HCT116 (cell line): ENCODE measurements at regions not wholly inside any gene's neighbourhood (a gene's known extent, or its start where the extent isn't known, plus 50 kb on each side); places are given as distances from the start of the nearest gene placed in this dataset.

ENCODE experiments used
- ATAC-seq: fragments of 200-7000 bp; cut with Tn5 transposase; 2 replicates; pipeline ENCODE4 v1.9.1; 2020; ENCODE audit warnings: mild to moderate bottlenecking, moderate library complexity
- BruUV-seq: library from RNA; stranded (reverse); fragments of 400-500 nt; replicated peaks from 2 replicates; lab custom pipeline; 2021; lab: Mats Ljungman, UMichigan
- CTCF ChIA-PET: fragments of 300-600 bp; sonication (Branson Sonifier 250); formaldehyde crosslinking; loops from one replicate; lab custom pipeline; 2021; ENCODE audit warnings: antibody characterized with exemption; lab: Charles Lee
- POLR2A ChIA-PET: fragments of 300-600, 350-600 bp; sonication (Branson Sonifier 250); formaldehyde crosslinking; loops from one replicate; lab custom pipeline; 2021; ENCODE audit warnings: antibody characterized with exemption; lab: Charles Lee
- RAD21 ChIA-PET, 2 experiments: fragments of 300-600 bp; sonication (Branson Sonifier 250); formaldehyde crosslinking; loops; one replicate each; lab custom pipeline; 2023; ENCODE audit warnings: low total read pairs in 2 of 2; ENCODE audit not compliant: uncharacterized antibody in 2 of 2, unreplicated experiment in 2 of 2, low non-redundant PET in 1 of 2; lab: Charles Lee
- DNase-seq: peaks from one replicate; pipeline ENCODE4 v3.0.0-alpha.2; 2010; ENCODE audit warnings: low read depth, low spot score
- H2AFZ ChIP-seq: fragments of 200-600 bp; shearing (Covaris generic), sonication (generic); 2 replicates; pipeline ENCODE4 v1.6.1; 2017; ENCODE audit warnings: low read depth, mixed run types, mixed read lengths, antibody characterized with exemption, low read length; ENCODE audit not compliant: poor library complexity, severe bottlenecking
- H3K27ac ChIP-seq: 2 replicates; pipeline ENCODE4 v1.5.1; 2012; ENCODE audit warnings: low read depth, low read length
- H3K27me3 ChIP-seq: fragments of 200-600 bp; sonication (generic); 2 replicates; pipeline ENCODE4 v1.6.1; 2016; ENCODE audit warnings: mixed run types, low read length, mixed read lengths; ENCODE audit not compliant: insufficient read depth
- H3K36me3 ChIP-seq, 2 experiments: fragments of 200-500 bp in 1 of 2; fragments of 200-600 bp in 1 of 2; sonication (Bioruptor generic) in 1 of 2; sonication (generic) in 1 of 2; 2 replicates each; pipeline versions ENCODE4 v1.5.1 to v1.6.1; 2014 to 2016; ENCODE audit warnings: low read length in 2 of 2, inconsistent platforms in 1 of 2, mixed read lengths in 1 of 2, mixed run types in 1 of 2; ENCODE audit not compliant: insufficient read depth in 2 of 2, control insufficient read depth in 1 of 2
- H3K4me1 ChIP-seq, 2 experiments: fragments of 200-600 bp in 1 of 2; sonication (generic) in 1 of 2; 2 replicates each; pipeline versions ENCODE4 v1.5.1 to v1.6.1; 2012 to 2017; ENCODE audit warnings: low read length in 2 of 2, inconsistent platforms in 1 of 2, mild to moderate bottlenecking in 1 of 2, mixed read lengths in 1 of 2, mixed run types in 1 of 2, moderate library complexity in 1 of 2; ENCODE audit not compliant: insufficient read depth in 2 of 2, control insufficient read depth in 1 of 2
- H3K4me2 ChIP-seq: fragments of 200-600 bp; sonication (generic); 2 replicates; pipeline ENCODE4 v1.6.1; 2017; ENCODE audit warnings: mixed run types, low read length, mixed read lengths
- H3K4me3 ChIP-seq, 2 experiments: fragments of 200-600 bp in 1 of 2; sonication (generic) in 1 of 2; replicated peaks in 1 of 2; 2 replicates each; pipeline ENCODE4 v1.5.1; 2011 to 2016; ENCODE audit warnings: low read length in 2 of 2, control low read depth in 1 of 2, low read depth in 1 of 2, mild to moderate bottlenecking in 1 of 2, mixed read lengths in 1 of 2, mixed run types in 1 of 2
- H3K79me2 ChIP-seq: fragments of 200-600 bp; sonication (generic); 2 replicates; pipeline ENCODE4 v1.6.1; 2017; ENCODE audit warnings: mild to moderate bottlenecking, mixed run types, low read length, moderate library complexity, mixed read lengths; ENCODE audit not compliant: insufficient read depth
- H3K9ac ChIP-seq: fragments of 200-600 bp; sonication (generic); 2 replicates; pipeline ENCODE4 v1.6.1; 2016; ENCODE audit warnings: low read length, mixed read lengths
- H3K9me2 ChIP-seq: fragments of 200-600 bp; sonication (generic), shearing (Covaris generic); 2 replicates; pipeline ENCODE4 v1.6.1; 2017; ENCODE audit warnings: mixed run types, mild to moderate bottlenecking, moderate library complexity; ENCODE audit not compliant: insufficient read depth
- H3K9me3 ChIP-seq, 2 experiments: fragments of 200-500 bp in 1 of 2; fragments of 200-600 bp in 1 of 2; sonication (Bioruptor generic) in 1 of 2; sonication (generic) in 1 of 2; 2 replicates each; pipeline ENCODE4 v1.6.1; 2014 to 2017; ENCODE audit warnings: low read length in 2 of 2, mixed read lengths in 2 of 2, inconsistent platforms in 1 of 2, low read depth in 1 of 2, mild to moderate bottlenecking in 1 of 2, mixed run types in 1 of 2, moderate library complexity in 1 of 2; ENCODE audit not compliant: control insufficient read depth in 1 of 2, insufficient read depth in 1 of 2
- H4K20me1 ChIP-seq: fragments of 200-600 bp; sonication (generic), shearing (Covaris generic); 2 replicates; pipeline ENCODE4 v1.6.1; 2017; ENCODE audit warnings: mixed run types, mild to moderate bottlenecking, moderate library complexity; ENCODE audit not compliant: insufficient read depth
- EGR1 ChIP-seq: IDR thresholded peaks from 2 replicates; pipeline ENCODE4 v1.6.1; 2012; ENCODE audit warnings: low read depth
- EZH2 ChIP-seq: fragments of 200-600 bp; sonication (generic); IDR thresholded peaks from 2 replicates; pipeline ENCODE4 v1.6.1; 2017; ENCODE audit warnings: antibody characterized with exemption, mixed run types
- RAD21 ChIP-seq: IDR thresholded peaks from 2 replicates; pipeline ENCODE4 v1.6.1; 2012; ENCODE audit warnings: low read depth, mild to moderate bottlenecking
- SIN3A ChIP-seq: IDR thresholded peaks from 2 replicates; pipeline ENCODE4 v1.6.1; 2012; ENCODE audit warnings: low read depth
- SRF ChIP-seq: IDR thresholded peaks from 2 replicates; pipeline ENCODE4 v1.6.1; 2012; ENCODE audit warnings: low read depth
- TCF7L2 ChIP-seq: IDR thresholded peaks from 2 replicates; pipeline ENCODE4 v1.7.0; 2011; ENCODE audit warnings: borderline replicate concordance, inconsistent platforms; ENCODE audit not compliant: insufficient read depth, insufficient read length; ENCODE audit errors: extremely low read depth
- YY1 ChIP-seq: IDR thresholded peaks from 2 replicates; pipeline ENCODE4 v1.6.1; 2011; ENCODE audit warnings: low read length, low read depth, moderate library complexity, mild to moderate bottlenecking; ENCODE audit not compliant: insufficient replicate concordance; ENCODE audit errors: extremely low read depth
- ZFX ChIP-seq: fragments of 450-650 bp; IDR thresholded peaks from 2 replicates; pipeline ENCODE4 v1.6.1; 2017
- ZNF274 ChIP-seq: fragments of 200-500 bp; sonication (Bioruptor generic); IDR thresholded peaks from 2 replicates; pipeline ENCODE4 v1.6.1; 2014; ENCODE audit warnings: mild to moderate bottlenecking, low read depth, low read length, inconsistent platforms
- intact Hi-C: fragments of 100-400 bp; cut with micrococcal nuclease; formaldehyde crosslinking; loops from 2 replicates; pipeline ENCODE4 v1.10.0; 2022
- TF ChIP-seq, protein P1 (sequence below), 3 experiments: fragments of 200-600 bp in 1 of 3; sonication (generic) in 1 of 3; IDR thresholded peaks in 2 of 3; conservative IDR thresholded peaks in 1 of 3; 2 replicates each; pipeline ENCODE4 v1.5.1; 2012 to 2017; ENCODE audit warnings: low read depth in 2 of 3, low read length in 2 of 3, antibody characterized with exemption in 1 of 3, borderline replicate concordance in 1 of 3, control low read depth in 1 of 3, mild to moderate bottlenecking in 1 of 3, mixed read lengths in 1 of 3, mixed run types in 1 of 3, moderate library complexity in 1 of 3; ENCODE audit not compliant: insufficient read depth in 1 of 3
- TF ChIP-seq, protein P2 (sequence below): IDR thresholded peaks from 2 replicates; pipeline ENCODE4 v1.6.1; 2012

DNA sequence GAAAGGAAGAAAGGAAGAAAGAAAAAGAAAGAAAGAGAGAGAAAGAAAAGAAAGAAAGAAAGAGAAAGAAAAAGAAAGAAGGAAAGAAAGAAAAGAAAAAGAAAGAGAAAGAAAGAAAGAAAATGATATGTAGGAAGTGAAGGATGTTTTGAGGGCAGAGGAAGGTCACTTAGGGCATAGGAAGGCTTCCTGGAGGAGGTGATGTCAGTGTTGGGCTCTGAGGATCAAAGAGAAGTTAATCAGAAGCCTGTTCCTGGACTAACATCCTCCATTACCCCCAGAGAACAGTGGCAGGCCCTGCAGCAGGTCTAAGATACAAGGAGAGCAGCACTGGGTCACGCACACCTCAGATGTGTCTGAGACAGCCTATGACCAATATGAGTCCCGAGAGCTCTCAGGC, 54.7 kb upstream of the CALN1 start:
- POLR2A ChIA-PET: interaction anchor here (0.6 kb wide), 1 partner anchor 17 kb away, joined by 3 read pairs; no protein-coding TSS in a partner anchor
- H4K20me1 ChIP-seq: no peaks in the 10 kb centered on the region
- no peak overlapping the region for H3K4me2 ChIP-seq
- ATAC-seq (no peak), DNase-seq (no peak)
- H3K9me2 ChIP-seq: no peaks in the 10 kb centered on the region
- H3K27ac ChIP-seq: no peak overlapping the region
- H3K36me3 ChIP-seq: no peaks in the 10 kb centered on the region
- intact Hi-C loops: no loop called here
- no peaks in the 10 kb centered on the region for H3K4me1 ChIP-seq
- H3K9me3 ChIP-seq: no peaks in the 10 kb centered on the region
- H3K79me2 ChIP-seq: no peaks in the 10 kb centered on the region
- BruUV-seq: no TSS peak
- H3K27me3 ChIP-seq: peaks cover 7% of the 10 kb centered on the region
- RAD21 ChIA-PET: no interaction called here
- H3K9ac ChIP-seq: no peak overlapping the region
- TF ChIP-seq, protein P1, sequence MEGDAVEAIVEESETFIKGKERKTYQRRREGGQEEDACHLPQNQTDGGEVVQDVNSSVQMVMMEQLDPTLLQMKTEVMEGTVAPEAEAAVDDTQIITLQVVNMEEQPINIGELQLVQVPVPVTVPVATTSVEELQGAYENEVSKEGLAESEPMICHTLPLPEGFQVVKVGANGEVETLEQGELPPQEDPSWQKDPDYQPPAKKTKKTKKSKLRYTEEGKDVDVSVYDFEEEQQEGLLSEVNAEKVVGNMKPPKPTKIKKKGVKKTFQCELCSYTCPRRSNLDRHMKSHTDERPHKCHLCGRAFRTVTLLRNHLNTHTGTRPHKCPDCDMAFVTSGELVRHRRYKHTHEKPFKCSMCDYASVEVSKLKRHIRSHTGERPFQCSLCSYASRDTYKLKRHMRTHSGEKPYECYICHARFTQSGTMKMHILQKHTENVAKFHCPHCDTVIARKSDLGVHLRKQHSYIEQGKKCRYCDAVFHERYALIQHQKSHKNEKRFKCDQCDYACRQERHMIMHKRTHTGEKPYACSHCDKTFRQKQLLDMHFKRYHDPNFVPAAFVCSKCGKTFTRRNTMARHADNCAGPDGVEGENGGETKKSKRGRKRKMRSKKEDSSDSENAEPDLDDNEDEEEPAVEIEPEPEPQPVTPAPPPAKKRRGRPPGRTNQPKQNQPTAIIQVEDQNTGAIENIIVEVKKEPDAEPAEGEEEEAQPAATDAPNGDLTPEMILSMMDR (IDR thresholded peaks at IDR 0.05 in 2 of 3, conservative IDR thresholded peaks at IDR 0.05 in 1 of 3; ENCODE audit: borderline replicate concordance in 1 of 3, insufficient read depth in 1 of 3, low read depth in 2 of 3, low read length in 2 of 3): no peak
- TF ChIP-seq ZFX (no peak), YY1 (no peak), SRF (no peak), SIN3A (no peak), RAD21 (no peak), ZNF274 (no peak), EZH2 (no peak), TCF7L2 (no peak), EGR1 (no peak)
- TF ChIP-seq, protein P2, sequence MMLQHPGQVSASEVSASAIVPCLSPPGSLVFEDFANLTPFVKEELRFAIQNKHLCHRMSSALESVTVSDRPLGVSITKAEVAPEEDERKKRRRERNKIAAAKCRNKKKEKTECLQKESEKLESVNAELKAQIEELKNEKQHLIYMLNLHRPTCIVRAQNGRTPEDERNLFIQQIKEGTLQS: no peak
- H2AFZ ChIP-seq: no peak overlapping the region
- no peak overlapping the region for H3K4me3 ChIP-seq
- CTCF ChIA-PET: interaction anchor here (0.8 kb wide), 1 partner anchor 10 kb away, joined by 3 read pairs; no protein-coding TSS in a partner anchor
